HG02759 (cell line): ENCODE measurements at regions not wholly inside any gene's neighbourhood (a gene's known extent, or its start where the extent isn't known, plus 50 kb on each side); places are given as distances from the start of the nearest gene placed in this dataset.

ENCODE experiments used
- ATAC-seq: cut with Tn5 transposase; IDR thresholded peaks from one replicate; pipeline ENCODE4 v1.9.1; 2021; ENCODE audit warnings: mild to moderate bottlenecking, moderate library complexity; ENCODE audit not compliant: unreplicated experiment

DNA sequence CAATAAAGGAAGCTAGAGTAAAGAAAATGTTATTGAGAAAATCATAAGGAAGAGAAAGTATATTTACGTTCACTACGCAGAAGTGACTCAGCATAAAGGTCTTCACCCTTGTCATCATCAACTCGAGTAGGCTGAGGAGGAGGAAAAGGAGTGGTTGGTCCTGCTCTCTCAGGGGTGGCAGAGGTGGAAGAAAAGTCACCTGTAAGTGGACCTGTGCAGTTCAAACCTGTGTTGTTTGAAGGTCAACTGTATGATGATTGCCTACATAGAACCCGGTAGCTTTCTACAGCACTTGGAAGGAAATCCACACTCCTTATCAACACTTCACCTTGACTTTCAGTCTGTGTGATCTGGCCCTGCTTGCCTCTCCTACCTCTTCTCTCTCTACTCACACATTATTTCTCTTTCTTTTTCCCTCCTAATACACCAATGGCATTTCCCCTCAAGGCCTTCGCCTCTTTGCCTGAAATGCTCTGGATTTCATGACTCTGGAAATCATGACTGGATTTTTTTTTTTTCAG lies 109.3 kb upstream of the CPEB4 start:
- no peak for ATAC-seq

DNA sequence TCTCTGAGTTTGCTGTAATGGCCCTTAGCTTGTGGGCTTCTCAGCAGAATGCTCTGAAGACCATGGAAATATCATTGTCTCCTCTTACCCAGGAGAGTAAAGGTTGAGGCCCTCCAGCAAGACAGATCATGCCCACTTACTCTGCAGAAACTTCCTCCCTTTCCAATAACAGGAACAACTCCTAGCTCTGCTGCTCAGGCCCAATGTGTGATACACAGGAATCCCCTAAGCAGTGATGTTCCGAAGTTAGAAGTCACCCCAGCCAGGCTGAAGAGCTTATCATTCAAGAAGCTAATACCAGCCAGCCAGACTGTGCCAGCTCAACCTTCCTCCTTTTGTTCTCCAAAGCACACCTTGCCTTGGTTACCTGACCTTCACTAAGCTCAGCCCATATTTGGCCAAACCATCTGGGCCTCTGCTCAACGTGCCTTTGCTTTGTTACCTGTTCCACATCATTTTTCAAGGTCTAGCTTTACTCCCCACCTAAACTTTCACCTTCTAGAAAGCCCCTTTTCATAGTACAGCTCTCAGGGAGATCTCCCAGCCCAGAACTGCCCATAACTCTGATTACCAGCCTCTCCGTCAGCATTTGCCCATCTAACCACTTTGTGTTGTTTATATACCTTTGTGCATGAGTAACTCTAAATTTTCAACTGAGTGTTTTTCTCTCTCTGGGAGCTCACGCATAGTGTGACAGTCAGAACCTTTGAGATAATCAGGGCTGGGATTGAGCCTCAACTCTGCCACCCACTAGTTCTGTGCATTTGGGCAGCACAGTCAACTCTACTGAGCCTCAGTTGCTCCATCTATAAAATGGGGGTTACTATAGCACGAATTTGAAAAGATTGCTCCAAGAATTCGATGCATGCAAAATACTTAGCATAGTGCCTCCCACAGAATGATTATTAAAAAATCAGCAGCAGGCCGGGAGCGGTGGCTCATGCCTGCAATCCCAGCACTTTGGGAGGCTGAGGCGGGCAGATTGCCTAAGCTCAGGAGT lies 107.6 kb upstream of the CPEB4 start:
- no peak for ATAC-seq

DNA sequence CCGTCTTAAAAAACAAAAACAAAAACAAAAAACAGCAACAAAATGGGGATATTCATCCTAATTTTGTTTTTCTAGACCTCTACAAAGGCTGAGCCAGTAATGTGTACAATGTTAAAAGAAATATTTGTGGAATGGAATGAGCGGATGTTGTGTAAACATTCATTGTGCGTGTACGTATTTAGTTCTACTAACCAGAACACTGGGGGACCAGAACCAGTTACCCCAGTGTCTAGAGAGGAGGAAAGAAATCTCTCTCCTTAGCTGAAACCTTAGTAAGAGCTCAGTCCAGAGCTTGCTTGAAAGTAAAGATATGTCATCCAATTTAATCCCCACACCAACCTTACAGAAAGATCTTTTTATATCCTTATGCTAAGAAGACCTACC lies 106.7 kb upstream of the CPEB4 start:
- no peak for ATAC-seq

DNA sequence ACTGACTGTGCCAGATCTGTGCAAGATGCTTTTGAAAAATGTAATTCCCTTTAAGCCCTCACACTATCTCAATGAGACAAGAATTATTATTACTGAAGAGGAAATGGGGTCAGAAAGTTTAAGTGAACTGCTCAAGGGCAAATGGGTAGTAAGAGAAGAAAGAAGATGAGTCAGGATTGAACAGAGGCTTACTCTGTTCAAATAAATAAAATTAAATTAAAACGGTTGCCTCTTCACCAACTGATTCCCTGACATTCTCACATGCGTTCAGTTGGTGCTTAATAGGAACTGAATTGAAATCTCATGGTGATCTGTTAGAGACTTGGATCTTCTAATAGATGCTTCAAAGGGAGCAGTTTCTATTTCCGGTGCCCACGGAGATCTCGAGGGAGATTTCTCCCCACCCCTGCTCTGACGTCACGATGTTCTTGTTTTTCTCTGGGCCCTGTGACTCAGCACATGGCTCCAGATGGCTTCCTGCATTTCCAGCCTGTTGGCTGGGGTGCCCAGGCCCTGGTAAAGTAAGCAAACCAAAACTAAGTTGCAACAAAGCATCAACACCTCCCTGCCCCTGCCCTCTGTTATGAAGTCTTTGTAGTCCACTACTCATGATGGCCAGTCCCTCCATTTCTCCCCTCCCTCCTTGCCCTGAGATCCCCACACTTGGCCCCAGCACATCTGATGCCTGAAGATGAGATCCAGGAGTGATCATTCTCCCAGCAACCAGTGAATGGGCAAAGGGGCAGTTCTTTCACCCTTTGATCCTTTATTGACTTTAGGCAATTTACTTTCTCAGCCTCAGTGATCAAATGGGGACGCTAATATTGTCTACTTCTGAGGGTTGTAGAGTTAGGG lies 106.1 kb upstream of the CPEB4 start:
- no peak for ATAC-seq

DNA sequence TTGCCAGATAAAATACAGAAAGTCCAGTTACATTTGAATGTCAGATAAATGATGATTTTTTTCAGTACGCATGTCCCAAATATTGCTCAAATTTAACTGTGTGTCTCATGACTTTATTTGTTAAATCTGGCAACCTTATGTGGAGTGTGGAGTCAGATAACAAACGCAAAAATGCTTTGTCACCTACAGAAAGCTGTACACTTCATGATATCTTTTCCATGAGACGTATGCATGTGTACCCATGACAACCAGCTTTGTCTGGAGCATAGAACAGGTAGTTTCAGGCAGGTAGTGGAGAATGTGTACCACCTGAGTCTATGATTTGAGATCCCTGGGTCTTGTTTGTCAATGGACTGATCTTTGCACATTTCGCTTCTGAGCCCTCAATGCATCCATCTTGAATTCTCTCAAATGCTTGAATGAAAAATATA lies 105.5 kb upstream of the CPEB4 start:
- ATAC-seq, result no peak

DNA sequence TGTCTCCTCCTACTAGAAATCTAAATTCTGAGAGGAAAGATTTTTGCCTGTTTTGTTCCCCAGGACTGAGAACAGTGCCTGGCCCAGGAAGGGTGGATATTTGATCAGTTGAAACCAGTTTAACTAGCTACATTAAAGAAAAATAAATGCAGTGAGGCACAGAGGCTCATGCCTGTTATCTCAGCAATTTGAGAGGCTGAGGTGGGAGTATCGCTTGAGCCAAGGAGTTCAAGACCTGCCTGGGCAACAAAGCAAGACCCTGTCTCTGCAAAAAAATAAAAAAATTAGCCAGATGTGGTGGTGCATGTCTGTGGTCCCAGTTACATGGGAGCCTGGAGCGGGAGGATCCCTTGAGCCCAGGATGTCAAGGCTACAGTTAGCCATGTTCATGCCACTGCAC lies 104.8 kb upstream of the CPEB4 start:
- ATAC-seq, result no peak

DNA sequence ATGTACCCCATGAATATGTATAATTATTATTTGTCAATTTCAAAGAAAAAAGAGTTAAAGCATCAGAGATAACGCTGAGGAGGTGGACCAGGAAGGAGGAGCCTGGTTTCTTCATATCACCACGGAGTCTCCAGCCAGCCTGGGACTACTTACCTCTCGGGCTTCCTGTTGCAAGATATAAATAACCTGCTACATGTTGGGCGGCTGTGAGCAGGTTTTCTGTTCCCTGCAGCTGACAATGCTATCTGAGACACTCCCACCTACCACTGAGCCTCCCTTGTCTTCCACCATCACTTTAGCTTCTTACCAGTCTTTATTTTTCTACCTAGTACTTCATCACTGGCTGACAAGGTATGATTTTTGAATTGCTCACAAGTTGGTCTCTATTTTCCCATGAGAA lies 102.7 kb upstream of the CPEB4 start:
- ATAC-seq, result no peak

DNA sequence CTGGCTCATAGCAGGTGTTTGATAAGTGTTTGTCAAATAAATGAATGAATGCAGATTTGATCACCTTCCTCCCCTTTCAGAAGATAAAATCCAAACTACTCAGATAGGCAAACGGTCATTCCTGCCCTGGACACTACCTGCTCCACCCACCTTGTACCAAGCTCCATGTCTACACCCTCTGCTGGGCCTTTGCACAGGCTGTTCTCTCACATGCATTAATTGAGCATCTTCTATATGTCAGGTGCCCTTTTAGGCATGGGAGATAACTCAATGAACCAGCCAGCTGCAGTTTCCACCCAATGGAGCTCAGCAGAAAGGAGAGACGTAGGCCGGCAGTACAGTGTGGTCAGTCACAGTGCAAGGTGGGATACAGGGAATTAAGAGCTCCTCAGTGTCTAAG lies 102.3 kb upstream of the CPEB4 start:
- no peak for ATAC-seq

DNA sequence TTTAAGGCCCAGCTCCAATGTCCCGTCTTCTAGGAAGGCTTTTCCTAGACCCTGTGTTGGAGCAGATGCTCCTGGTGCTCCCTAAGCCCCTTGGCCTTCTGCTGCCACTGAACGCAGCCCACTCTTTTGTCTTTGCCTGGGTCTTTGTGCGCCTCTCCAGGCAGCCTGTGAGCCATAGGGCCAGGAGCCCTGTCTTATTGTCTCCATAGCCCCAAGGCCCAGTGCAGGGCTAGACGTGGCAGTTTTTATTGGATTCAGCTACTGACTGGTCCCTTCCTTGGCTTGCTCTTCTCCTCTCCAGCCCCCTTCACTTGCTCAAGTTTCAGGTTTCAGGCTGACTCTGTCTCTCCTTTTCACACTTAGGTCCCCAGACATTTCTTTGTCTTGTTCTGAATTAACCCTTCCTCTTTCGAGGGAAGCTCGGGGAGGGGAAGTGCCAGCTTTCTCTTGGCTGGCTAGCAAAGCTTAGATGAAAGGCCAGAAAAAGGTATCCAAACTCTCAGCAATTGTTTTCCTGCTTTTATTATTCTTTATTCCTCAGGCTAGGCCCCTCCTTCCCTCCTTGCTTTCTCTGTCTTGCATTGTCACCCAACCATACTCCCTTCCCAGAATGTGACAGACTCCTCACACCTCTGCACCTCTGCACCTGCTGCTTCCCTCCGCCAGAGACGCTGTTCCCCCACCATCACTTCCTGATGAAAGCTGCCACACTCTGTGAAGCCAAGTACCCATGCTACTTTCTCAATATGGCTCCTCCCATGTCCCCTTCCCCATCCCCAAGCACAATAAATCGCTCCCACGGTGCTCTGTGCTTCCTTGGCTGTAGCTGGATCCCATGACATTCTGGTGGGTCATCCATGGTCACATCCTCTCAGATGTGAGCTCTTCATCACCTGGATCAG lies 101.6 kb upstream of the CPEB4 start:
- peak; percentile 68 for ATAC-seq

DNA sequence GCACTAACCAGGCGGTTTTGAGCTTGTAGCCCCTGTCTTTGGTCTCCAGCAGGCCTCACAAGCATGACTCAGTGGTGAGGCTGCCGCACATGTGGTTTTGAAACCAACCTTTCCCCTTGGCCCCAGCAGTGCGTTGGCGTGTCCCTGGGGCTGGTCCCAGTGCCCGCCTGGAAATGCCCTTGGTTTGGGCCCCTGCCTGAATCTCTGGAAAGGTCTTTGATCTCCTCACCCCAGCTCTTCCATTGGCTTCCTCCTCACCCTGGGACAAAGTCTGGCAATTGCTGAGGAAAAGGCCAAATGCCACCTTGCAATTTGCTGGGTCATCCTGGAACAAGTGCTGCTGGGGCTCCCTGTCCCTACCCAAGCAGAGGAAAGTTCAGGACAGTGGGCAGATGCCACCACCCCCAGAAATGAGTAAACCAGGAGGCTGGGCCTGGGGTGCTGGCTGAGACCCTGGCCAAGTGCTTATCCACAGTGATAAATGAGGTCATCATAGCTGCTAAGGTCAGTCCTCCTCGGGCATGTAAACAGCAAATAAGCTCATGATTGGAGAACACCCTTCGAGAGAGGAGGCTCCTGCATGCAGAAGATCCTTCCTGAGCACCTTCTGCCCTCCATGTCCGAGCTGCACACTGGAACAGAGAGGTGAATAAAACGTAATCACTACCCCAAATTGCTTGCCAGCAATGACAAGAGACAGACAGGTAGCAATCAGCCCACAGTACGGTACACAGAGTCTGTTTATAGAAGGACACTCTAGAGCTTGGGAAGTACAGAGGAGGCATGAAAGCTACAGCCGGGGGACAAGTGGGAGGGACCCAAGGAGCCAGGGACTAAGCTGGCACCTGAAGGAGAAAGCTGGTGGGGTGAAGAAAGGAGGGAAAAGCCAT lies 98.9 kb upstream of the CPEB4 start:
- ATAC-seq, result no peak

DNA sequence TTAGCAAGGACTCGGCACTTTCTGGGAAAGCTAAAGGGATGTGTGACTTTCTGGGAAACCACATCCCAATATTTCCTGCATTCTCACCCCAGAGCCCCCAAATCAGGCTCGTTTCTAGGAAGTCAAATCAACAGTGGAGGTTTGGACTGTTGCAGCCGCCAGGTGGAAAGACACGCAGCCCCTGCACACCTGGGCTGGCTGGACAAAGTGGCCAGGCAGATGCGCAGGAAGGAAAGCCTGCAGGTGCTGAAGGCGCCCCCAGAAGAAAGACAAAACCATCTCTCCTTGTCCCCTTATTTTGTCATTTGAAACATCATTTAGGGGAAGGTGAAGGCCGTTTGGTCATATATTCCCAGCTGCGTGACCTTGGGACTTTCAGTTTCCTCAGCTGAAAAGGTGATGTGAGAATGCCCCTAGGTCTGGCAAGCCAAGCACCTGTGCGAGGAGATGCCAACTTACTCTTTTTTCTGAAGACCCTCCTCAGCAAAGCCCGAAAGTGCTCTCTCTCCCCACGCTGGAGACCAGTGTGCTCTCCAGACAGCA lies 97.9 kb upstream of the CPEB4 start:
- ATAC-seq, result no peak

DNA sequence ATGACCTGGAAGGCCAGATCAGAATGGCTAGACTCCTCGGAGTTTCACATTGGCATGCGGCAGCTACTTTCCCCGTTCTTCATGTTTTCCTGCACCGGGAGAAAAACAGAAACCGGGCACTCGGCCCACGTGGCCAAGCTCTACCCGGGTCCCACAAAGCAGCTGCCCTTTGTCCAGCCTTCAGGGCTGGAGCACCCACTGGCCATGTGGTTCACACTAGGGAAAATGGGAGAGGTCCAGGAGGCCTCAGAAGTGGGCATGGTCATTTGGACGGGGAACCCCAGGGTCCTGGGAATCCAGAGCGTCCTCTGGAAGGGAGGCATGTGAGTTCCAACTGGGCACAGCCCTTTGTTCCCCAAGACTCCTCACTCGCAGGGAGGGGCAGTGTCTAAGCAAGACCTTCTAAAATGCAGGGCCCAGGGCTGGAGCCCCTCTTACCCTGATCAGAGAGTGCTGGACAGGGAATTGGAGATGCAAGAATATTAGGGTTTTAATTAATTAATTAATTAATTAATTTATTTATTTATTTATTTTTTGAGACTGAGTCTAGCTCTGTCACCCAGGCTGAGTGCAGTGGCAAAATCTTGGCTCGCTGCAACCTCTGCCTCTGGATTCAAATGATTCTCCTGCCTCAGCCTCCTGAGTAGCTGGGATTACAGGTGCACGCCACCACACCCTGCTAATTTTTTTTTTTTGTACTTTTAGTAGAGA lies 97.2 kb upstream of the CPEB4 start:
- no peak for ATAC-seq

DNA sequence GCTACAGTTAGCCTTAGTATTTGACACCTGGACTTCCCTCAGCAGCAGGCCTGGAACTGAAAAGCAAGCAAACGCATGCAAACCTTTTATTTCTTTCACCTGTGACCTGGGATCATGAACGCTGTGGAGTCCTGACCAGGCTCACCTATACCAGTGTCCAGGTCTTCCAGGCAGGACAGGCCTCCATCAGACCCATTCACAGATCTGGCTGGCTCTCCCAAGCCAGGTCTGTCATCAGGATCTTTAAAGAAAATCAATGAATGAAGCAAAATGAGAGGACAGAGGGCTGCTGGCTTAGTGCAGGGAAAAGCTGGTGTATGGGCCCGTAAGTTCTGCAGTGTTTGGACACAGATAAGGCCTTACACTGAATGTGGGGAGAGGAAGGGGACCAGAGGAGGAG lies 96.3 kb upstream of the CPEB4 start:
- no peak for ATAC-seq

DNA sequence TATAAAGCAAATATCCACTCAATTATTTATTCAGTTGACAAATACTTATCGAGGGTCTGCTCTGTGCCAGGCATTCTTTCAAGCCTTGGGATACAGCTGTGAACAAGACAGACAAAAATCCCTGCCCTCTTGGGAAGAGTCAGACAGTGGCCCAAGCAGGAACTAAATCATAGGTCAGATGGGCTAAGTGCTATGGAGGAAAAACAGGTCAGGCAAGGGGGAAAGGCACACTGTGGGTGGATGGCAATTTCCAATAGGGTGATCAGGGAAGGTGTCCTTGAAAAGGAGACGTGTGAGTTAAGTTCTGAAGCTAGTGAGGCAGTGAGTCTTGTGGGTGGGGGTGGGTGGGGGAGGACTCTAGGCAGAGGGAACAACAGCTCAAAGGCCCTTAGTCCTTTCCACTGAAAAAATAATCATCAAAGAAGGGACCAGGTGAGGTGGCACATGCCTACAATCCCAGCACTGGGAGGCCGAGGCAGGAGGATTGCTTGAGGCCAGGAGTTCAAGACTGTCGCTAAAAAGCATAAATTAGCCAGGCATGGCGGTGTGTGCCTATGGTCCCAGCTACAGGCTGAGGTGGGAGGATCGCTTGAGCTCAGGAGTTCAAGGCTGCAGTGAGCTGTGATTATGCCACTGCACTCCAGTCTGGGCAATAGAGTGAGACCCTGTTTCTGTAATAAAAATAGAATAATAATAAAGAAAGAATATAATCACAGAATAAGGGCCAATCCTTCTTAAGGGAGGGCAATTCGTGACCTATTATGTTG lies 95.2 kb upstream of the CPEB4 start:
- ATAC-seq, result no peak

DNA sequence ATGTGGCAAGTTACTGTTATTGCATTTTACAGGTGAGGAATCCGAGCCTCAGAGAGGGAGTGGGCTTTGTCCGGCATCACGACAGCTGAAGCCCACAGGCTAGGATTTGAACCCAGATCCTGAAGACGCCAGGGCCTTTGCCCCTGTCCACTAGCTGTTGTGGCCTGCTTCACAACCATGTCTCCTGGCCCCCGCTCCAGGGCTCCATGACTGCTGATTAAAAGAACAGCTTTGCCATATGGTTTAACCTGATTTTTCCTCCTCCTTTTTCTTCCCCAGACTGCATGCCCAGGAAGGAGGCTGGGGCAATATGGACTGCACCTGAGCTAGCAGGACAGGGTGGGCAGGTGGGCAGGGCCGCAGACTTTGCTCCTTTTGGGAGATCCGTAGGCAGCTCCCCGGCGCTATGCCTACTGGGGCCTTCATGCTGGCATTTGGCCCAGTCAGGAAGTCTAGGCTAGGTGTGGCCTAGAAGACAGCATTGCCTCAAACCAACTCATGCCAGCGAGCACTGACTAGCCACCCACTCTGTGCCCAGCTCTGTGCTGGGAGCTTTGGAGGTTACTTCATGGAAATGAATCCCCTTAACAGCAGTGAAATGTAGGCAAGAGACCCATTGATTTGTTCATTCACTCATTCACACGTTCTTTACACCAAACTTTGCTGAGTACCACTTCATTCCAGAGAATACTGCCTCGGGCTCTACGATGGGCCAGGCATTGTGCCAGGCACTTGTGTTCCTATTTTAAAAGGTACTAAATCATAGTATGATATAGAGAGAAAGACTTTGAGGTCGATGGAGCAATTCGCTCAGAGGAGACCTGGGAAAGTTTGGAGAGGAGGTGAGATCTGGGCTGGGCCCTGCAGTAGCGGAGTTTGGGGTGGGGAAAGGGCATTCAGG lies 94.3 kb upstream of the CPEB4 start:
- no peak for ATAC-seq

DNA sequence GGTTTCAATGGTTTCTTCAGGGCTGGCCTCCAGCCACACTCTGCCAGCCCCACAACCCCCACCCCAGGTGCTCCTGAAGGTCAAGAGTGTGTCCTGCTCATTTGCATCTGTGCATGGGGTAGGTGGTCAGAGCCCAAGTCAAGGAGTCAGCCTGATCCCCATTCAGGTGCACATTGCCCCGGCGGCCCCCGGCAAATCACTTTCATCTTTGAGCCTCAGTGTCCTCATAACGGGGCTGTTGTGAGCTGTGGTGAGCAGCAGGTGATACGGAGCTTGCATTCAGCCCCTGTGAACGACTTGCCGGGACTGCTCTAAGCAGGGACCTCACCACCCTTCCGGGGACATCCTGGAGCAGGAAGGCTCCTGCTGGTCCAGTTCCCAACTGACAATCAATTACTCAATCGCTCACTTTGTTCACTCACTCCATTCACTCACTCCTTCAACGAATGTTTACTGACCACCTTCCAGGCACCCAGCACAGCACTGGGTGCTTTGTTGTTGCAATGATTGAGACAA lies 93.2 kb upstream of the CPEB4 start:
- no peak for ATAC-seq

DNA sequence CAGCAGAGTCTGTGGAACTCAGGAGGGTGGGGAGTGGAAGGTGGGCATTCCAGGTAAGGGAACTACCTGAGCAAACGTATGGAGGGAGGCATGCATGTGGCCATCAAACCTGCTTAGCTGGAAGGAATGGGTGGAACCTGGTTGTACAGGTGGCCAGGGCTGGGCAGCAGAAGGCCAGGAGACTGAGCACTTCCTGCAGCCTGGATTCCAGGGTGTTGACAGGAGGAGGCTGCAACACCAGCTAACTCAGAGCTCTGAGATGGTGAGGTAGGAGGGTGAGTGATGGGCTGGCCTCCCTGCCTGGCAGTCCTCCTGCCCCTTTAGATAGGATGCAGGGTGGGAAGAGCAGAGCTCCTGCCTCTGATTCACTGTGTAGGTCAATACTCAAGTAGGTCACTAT lies 92.5 kb upstream of the CPEB4 start:
- no peak for ATAC-seq
